Activated CD4-positive, alpha-beta T cell treated with anti-CD3 and anti-CD28 coated beads for 24 hours (primary cell): ENCODE measurements at regions not wholly inside any gene's neighbourhood (a gene's known extent, or its start where the extent isn't known, plus 50 kb on each side); places are given as distances from the start of the nearest gene placed in this dataset.

ENCODE experiments used
- DNase-seq, 2 donors: peaks; one replicate each; pipeline ENCODE4 v3.0.0-alpha.2; 2020; ENCODE audit warnings: low read depth in 2 of 2

DNA sequence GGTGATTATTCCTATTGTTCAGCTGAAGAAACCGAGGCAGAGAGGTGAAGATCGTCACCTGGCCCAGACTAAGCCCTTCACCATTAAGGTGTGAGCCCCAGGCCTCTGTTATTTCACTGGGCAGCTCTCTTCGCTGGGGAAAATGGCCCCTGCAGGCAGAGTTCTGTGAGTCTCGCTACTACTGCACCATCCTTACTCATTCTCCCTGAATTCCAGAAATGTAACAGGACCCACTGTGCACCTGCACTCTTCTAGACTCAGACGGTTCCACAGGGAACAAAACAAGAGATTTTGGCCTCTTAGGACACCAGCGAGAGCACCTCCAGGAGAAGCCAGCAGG lies 147.7 kb upstream of the GLI2 start:
- DNase-seq: no peak

DNA sequence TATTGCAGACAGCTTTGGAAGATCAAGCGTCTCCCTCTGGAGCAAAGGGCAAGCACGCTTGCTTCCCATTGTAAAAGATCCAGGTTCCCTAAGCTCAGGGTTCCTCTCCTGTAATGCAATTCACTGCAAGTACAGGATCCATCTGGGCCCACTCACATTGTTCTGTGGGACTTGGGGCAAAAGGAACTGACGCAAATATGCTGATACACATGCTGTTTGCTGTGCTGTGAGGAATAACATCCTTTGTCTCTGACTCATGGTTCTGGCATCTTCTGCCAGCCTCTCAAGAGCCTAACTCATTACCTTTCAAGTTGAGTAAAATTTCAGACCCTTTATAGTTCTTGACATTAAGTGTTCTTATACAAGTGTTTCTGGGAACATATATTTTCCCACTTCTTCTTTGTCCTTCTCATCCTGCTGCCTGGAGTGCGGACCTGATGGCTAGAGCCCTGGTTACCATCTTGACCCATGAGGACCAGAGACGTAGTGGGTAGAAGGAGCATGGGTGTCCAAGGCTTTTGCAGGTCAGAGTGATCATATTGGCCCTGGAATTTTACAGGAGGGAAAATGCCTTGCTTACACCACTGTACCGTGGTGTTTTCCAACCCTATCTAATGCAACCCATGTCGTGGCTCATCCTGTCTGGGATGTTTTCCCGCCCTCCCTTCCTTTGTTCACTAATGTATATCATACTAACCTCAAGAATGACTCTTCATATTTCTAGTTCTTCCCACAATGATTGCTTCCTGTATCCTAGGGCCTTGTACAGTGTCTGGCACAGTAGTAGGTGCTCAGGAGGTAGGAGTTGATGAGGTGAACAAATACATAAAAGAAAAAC lies 145.7 kb upstream of the GLI2 start:
- DNase-seq: no peak

DNA sequence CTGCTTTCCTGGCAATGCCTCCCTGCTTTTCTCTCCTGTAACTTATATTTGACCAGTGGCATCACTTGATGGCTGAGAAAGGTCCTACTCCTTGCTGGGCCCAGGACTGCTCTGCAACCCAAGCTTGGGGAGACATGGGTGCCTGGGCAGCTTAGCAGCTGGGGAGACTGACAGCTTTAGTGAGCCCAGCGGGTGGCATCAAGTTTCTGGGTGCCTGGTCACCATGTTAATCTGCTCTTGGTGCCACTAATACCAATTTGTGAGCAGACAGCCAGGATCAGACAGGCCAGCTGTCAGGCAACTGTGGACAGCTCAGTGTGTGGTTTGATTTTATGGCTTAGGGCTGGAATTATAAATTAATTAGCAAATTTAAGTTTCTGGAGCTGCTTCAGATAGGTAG lies 144.8 kb upstream of the GLI2 start:
- no peak for DNase-seq

DNA sequence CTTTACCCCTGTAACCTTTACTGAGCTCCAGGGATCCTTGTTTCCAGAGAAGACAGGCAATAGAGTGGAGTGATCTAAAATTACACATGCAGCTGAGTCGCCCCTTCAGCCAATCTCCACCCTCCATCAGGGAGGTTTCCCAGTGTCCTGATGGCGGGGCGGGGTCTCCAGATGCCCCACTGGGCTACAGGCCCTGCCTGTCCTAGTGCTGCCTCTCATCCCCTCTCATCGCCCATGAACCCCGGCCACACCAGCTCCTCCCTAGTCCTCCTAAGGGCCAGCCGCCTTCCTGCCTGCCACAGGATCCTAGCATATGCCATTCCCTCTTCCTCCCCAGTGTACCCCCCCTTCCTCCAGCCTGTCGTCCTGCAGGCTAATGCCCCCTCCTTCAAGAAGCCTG lies 144.1 kb upstream of the GLI2 start:
- no peak for DNase-seq

DNA sequence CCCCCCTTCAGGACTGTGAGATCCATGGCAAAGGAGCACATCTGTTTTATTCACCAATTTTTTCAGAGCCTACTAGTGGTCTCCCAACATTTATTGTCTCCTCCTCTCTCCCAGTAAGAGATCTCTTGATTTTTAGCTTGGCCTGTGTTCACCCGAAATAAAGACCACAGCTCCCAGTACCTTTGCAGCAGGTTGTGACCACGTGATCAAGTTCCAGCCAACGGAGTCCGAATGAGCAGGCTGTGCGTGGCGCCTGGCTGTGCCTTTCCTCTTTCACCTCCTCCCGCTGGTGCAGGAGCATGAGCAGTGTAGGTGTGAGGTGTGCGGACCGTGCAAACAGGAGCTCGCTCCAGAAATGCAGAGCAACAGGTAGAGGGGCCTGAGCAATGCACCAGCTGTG lies 143.6 kb upstream of the GLI2 start:
- no peak for DNase-seq

DNA sequence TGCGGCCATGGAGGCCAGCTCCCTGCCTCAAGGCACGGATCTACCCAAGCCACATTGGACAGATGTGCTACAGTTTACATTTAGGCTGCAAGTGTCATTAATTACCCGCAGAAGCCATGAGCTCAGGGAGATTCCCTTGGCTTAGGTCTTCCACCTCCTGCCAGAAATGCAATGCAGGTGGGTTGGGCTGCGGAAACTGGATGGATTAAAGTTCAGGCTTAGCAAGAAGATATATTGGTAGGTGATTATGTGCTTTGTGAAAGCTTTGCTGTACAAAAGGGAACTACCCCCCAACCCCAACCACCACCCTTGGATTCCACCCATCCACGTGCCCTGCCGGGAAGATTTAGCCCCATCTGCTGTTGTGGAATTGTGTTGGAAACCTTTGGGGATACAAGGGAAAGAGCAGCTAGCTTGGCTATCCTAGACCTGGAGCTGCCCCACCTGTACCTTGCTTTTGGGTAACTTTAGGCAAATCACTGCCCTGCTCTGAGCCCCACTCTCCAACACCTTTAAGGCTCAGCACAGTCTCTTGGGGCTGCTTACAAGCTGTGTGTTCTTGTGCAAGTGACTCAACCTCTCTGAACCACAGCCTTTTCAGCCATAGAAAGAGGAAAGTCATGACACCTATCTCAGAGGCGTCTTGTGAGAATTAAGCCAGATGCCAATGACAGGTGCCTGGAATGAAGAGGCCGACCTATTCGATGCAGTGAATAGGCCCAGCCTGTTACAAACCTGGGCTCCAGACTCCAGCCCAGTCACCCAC lies 141.6 kb upstream of the GLI2 start:
- DNase-seq: no peak

DNA sequence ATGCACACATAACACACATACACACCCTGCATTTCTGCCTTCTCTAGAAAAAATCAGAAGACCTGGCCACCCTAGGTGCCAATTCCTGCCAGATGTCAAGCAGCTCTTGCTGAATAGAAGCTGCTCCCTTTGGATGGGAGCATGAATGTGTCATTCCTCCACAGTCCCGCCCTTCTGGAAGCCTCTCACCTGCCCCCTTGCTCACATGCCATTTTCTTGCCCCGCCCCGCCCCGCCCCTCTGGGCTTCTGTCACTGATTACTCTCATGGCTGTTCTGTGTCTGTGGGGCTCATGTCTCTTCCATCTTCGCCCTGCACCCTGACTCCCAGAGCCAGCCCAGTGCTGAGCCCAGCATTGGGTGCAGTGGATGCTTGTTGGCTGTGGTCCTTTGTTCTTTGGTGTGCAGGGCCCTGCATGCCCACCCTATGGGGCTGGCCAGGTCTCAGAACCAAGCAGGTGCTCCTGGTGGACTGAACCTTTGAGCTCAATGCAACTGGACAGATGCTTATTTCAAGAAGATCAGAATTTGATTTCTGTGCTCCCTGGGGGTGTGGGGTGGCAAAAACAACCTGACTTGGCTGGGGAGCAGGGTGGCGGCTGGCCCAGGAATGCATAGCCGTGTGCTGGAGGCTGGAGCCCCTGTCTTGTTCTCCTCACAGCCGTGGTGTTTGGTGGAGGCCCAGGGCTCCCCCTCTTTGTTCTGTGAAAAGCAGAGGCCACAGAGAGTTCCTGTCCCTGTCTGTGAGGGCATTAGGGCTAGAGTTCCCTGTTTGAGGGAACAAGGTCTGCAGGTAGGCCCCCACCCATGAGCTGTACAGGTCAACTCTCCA lies 140.6 kb upstream of the GLI2 start:
- no peak for DNase-seq

DNA sequence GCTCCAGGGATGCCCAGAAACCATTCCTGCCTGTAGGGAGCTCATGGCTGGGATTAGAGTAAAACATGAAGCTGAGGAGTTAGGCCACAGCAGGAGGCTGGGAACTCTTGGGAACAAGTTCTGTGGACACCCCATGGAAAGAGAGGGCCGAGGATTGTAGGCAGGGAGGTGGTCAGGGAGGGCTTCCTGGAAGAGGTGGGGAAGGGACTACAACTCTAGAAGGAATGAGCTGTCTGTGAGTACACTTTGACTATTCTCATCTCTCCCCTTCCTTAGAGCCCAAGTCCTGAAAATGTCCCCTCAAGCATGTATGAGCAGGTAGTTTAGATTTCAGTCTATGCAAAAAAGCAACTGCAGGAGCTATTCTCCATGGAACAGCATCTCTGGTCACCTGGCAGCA lies 139.9 kb upstream of the GLI2 start:
- DNase-seq: no peak

DNA sequence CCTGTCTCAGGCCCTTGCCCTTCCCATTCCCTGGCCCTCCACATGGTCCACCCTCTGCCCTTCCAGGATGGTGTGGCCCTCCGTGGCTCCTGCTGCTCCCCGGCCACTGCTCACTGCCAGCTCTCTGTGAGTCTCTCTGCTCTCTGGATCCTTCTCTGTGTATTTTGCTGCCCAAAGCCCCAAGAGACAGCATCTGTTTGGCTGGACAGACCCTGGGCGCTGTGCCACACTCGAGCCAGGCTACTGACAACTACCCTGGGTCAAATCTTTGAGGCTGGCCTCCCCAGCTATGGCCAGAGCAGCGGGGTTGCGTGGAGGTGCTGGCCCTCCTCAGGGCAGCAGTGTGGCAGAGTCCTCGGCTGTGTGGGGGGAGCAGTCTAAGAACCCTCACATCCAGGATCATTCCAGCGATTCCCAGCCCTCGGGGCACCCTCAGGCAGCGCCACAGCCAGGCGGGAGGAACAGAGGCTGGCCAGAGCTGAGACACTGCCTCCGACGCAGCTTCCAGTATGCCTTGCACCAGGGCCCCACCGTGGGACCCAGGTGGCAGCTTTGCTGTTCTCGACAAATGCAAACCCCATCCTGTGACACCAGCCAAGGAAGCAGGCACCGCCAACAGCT lies 139.4 kb upstream of the GLI2 start:
- DNase-seq: no peak

DNA sequence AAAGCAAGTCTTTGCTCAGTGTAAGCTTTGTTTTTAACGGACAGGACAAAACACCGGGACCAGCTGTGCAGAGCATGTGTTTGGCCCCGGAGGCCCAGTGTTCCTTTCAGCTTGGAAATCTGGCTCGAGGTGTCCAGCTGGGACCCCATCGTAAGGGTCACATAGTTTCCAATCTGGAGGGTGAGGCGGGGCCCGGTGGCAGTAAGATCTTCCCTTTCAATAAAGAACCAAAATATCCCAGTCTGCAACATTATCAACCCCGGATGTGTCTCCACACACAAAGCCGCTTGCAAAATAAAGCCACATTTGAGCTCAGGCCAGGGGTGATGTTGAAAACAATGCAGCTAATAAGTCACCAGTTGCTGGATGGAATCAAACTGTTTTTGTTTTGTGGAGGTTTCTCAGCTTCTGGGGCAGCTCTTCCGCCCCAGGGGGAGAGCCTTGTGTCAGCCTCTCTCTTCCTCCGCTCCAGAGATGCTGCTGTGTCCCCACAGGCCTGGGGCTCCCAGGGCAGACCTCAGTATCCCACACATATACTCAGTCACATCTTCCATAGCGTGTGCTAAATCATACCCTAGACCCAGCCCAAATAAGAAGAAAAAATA lies 138.6 kb upstream of the GLI2 start:
- DNase-seq: no peak

DNA sequence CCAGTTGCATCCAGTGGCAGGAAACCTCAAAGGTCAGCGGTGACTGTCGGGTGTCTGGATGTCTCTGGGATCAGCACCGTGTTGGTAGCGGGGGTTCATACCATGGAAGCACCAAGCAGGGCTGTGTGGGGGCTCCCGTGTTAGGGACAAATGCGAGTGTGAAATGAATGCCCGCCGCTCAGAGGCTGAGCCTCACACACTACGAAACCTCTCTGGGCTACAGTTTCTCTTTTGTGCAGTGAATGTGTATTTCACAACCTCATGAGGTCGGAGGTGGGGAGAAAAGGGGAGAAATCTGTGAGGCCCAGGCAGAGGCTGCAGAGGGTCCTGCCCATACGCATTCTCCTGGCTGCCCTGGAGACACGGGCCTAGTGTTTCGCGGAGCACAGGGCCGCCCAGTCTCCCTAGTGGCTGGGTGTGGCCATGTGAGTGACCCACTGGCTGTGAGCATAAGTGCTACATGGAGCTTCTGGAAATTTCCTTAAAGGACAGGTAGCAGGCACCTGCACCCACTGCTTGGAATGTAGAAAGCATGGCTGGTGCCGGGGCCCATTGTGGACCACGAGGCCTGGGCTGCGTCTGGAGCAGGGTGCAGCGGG lies 138.0 kb upstream of the GLI2 start:
- no peak for DNase-seq

DNA sequence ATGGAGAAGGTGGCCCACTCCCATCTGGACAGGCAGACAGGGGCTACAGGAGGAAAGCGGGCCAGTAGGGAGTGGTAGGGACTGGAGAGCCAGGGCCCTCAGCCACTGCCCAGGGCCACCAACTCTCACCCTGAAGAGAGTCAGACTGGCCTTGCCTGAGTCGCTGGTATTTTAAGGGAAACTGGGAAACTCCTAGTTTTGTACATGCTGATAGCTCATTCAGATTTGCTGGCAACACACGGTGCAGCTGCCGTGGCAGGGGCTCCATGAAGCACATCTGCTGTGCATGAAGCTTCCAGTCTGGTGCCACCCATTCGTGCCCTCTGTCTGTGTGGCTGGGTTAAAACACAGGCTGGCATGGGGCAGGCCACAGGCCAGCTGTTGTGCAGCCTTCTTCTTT lies 137.3 kb upstream of the GLI2 start:
- no peak for DNase-seq

DNA sequence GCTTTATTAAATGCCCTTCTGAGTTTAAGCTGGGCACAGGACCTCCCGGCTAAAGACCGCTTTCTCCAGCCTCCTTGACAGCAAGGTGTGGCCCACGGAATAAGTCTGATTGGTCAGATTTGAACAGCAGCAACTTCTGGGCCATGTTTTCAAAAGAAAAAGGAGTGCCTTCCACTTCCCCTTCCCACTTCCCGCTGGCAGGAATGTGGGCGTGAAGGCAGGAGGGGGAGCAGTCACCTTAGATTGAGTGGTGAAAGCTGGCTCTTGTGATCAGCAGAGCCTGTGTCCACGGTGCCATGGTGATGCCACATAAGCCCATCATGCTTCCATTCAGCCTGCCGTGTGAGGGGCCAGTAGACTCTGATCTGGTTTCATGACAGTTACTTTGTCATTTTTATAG lies 136.6 kb upstream of the GLI2 start:
- DNase-seq: no peak

DNA sequence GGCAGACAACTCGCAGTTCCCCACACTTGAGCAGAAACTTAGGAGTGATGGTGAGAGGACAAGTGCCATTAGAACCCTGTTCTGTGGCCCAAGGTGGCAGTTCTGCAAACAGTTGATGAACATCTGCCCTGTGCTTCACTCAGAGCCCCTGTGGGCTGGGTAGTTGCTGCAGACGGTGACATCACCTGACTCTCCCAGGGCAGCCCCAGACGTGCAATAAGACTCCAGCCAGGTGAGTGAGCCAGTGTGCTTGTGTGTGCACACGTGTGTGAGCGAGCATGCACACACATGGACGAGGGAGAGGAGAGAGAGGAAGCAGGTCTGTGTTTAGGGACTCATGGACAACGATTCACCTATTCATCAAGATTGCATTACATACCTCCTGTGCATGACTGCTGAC lies 136.0 kb upstream of the GLI2 start:
- DNase-seq: no peak

DNA sequence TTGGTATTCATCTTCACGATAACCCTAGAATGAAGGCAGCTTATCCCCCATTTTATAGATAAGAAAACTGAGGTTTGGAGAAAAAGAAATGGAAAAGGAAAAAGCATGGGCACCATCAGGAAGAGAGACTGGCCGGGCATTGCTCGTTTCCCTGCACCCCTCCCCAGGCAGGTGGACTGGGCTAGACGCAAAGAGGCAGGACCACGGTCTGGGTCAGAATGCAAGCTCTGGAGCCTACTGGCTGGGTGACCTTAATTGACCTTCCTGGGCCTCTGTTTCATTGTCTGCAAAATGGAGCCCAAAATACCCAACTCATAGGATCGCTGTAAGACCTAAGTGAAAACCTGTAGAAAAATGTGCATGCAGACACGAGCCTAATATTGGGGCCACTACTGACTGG lies 135.3 kb upstream of the GLI2 start:
- no peak for DNase-seq

DNA sequence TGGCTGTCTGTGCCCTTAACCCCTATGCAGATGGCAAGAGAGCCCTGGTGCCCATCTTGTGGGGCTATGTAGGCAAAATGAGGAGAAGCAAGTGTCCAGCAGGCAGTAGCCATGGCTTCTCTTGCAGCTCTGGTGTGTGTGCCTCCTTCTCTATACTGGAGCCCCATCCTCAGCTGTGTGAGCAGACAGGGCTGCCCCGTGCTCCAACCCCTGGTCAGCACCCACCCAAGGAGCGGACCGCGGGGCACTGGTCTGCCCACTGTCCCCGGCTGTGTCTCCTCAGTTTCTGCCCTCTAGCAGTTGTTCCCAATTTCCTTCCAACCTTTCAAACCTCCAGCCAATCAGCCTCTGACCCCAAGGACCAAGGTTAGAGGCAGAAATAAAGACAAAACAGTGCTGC lies 134.9 kb upstream of the GLI2 start:
- no peak for DNase-seq

DNA sequence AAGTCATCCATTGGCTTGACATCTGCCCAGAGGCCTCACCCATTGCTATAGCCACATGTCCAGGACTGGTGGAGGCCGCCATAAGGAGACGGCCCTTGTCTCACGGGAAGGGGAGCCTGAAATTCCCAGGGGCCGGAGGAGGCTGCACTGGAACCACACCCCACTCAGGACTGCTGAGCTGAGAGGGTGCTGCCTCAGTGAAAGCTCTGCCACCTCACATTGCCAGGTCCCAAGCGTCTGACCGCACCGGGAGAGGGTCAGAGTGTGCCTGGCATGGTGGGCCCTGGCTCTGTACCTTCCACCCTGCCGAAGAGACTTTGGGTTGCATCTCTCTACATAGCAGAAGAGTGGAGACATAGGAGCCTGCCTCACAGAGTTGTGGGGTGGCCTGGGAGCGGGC lies 134.1 kb upstream of the GLI2 start:
- DNase-seq: no peak

DNA sequence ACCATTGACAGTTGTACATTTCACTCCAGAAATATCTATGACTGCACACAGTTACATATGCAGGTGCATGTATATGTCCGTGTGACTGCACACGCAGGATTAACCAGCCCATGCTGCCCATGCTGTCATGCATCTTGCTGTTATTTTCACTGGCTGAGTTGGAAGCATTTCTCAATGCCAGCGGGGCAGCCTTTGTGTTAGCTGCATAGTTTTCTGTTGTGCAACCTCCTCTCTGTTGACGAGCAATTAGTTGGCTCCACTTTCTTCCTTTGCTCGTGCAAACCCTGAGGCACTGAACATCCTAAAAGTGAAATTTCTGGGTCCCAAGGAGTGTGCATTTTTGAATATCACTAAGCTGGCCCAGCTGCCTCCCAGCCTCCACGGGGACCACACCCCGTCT lies 133.4 kb upstream of the GLI2 start:
- DNase-seq: no peak

DNA sequence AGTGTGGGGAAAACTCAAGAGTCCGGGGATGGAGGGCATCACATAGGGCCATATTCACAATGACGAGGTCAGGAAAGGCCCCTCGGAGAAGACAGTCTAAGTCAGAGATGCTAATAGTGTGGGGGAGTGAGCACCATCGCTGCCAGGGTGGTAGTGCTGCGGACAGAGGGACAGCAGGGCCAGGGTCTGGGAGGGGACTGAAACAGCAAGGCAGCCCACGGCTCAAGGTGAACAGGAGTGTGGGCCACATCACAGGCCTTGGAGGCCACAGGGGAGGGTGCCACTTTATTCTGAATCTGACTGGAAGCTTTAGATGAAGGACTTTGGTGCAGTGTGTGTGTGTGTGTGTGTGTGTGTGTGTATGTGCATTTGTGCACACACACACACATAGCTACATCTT lies 130.9 kb upstream of the GLI2 start:
- no peak for DNase-seq

DNA sequence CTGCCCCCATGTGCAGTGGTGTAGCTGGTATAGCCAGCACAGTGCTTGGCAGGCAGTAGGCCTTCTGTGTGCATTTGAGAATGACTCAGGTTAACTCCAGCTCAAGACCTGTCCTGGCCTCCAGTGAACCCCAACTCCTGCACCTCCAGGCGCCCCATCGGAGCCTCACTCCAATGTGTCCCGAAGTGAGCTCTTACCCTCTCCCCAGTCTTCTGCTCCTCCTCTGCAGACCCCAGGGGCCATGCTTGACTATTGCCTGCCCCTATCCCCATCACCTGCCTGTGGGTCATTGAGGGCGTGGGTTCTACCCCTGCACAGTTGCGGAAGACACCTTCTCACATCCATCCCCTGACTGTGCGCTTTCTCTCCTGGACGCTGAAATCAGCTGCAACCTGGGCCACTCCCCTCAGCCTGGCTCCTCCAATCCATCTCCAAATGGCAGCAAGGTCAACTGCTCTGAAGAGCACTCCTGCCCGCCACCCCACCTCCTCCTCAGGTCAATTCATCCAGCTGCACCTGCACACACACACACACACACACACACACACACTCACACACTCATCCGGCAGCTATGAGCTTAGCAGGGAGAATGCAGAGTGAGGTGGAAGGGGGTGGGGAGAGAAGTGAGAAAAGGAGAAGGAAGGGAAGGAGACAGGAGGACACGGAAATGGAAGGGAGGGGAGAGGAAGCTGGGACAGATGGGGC lies 130.3 kb upstream of the GLI2 start:
- DNase-seq: no peak

DNA sequence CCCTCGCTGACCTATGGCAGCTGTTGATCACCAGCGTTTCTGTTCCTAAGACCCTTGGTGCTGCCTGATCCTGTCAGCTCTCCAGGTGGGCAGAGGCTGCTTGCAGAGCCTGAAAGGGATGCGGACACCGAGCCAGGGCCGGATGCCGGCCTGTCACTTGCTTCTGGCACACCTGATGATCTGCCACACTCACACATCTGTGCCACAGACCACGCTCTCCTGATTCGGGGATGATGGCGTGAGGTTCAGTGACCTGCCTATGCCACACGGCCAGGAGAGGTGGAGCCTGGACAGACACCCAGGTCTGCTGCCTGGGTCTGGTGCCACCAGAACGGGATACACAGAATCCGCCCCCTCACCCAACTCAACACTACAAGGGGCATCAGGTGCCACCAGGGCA lies 129.4 kb upstream of the GLI2 start:
- DNase-seq: no peak
